OCI-LY1 (cell line): ENCODE measurements at regions not wholly inside any gene's neighbourhood (a gene's known extent, or its start where the extent isn't known, plus 50 kb on each side); places are given as distances from the start of the nearest gene placed in this dataset.
A peak's percentile ranks its signal among the peaks of the same experiment; 100 is the strongest.

ENCODE experiments used
- H2AFZ ChIP-seq: fragments of 200-600 bp; sonication (generic), shearing (Covaris generic); 2 replicates; pipeline ENCODE4 v1.6.0; 2014; ENCODE audit warnings: antibody characterized with exemption, mild to moderate bottlenecking, low read length
- H3F3A ChIP-seq: fragments of 200-600 bp; sonication (generic), shearing (Covaris generic); 2 replicates; pipeline ENCODE4 v1.6.0; 2014; ENCODE audit warnings: mild to moderate bottlenecking, antibody characterized with exemption, low read length, moderate library complexity; ENCODE audit not compliant: insufficient read depth
- H3K27ac ChIP-seq: fragments of 200-600 bp; sonication (generic); 2 replicates; pipeline ENCODE4 v1.5.1; 2014; ENCODE audit warnings: low read length, mixed run types, mild to moderate bottlenecking, low read depth; ENCODE audit not compliant: poor library complexity, severe bottlenecking
- H3K27me3 ChIP-seq: fragments of 200-600 bp; sonication (generic); 2 replicates; pipeline ENCODE4 v1.6.0; 2014; ENCODE audit warnings: antibody characterized with exemption, mild to moderate bottlenecking, low read length, moderate library complexity; ENCODE audit not compliant: insufficient read depth
- H3K36me3 ChIP-seq: fragments of 200-600 bp; sonication (generic); 2 replicates; pipeline ENCODE4 v1.6.1; 2014; ENCODE audit warnings: mild to moderate bottlenecking, antibody characterized with exemption, low read length, moderate library complexity, mixed read lengths; ENCODE audit not compliant: insufficient read depth
- H3K4me1 ChIP-seq: fragments of 200-600 bp; sonication (generic); 2 replicates; pipeline ENCODE4 v1.5.1; 2014; ENCODE audit warnings: mild to moderate bottlenecking, low read length, moderate library complexity; ENCODE audit not compliant: insufficient read depth, severe bottlenecking
- H3K4me2 ChIP-seq: fragments of 200-600 bp; sonication (generic), shearing (Covaris generic); 2 replicates; pipeline ENCODE4 v1.6.1; 2014; ENCODE audit warnings: low read length
- H3K4me3 ChIP-seq: fragments of 200-600 bp; sonication (generic); 2 replicates; pipeline ENCODE4 v1.5.1; 2014; ENCODE audit warnings: low read length, low read depth, mild to moderate bottlenecking, mixed read lengths; ENCODE audit not compliant: poor library complexity, severe bottlenecking
- H3K79me2 ChIP-seq: fragments of 200-600 bp; shearing (Covaris generic); 2 replicates; pipeline ENCODE4 v1.6.1; 2016; ENCODE audit warnings: mixed run types, low read length, mixed read lengths; ENCODE audit not compliant: insufficient read depth
- H3K9ac ChIP-seq: fragments of 200-600 bp; sonication (generic), shearing (Covaris generic); 2 replicates; pipeline ENCODE4 v1.6.1; 2014; ENCODE audit warnings: mild to moderate bottlenecking, low read length, mixed read lengths
- H3K9me2 ChIP-seq: fragments of 200-600 bp; sonication (generic), shearing (Covaris generic); 2 replicates; pipeline ENCODE4 v1.6.1; 2014; ENCODE audit warnings: low read depth, mild to moderate bottlenecking, low read length, mixed read lengths
- H3K9me3 ChIP-seq: fragments of 200-600 bp; shearing (Covaris generic); 2 replicates; pipeline ENCODE4 v1.6.1; 2014; ENCODE audit warnings: low read length, mixed read lengths
- H4K20me1 ChIP-seq: fragments of 200-600 bp; sonication (generic), shearing (Covaris generic); 2 replicates; pipeline ENCODE4 v1.6.0; 2016; ENCODE audit warnings: mild to moderate bottlenecking, low read length; ENCODE audit not compliant: insufficient read depth
- EZH2 ChIP-seq: fragments of 200-600 bp; sonication (generic), shearing (Covaris generic); IDR thresholded peaks from 2 replicates; pipeline ENCODE4 v1.8.0; 2017; ENCODE audit warnings: borderline replicate concordance, mixed run types, mild to moderate bottlenecking, antibody characterized with exemption, low read length, moderate library complexity, mixed read lengths
- TF ChIP-seq, protein P1 (sequence below): fragments of 200-600 bp; sonication (generic), shearing (Covaris generic); IDR thresholded peaks from 2 replicates; pipeline ENCODE4 v1.5.1; 2017; ENCODE audit warnings: mild to moderate bottlenecking, antibody characterized with exemption, low read length, moderate library complexity, mixed read lengths

DNA sequence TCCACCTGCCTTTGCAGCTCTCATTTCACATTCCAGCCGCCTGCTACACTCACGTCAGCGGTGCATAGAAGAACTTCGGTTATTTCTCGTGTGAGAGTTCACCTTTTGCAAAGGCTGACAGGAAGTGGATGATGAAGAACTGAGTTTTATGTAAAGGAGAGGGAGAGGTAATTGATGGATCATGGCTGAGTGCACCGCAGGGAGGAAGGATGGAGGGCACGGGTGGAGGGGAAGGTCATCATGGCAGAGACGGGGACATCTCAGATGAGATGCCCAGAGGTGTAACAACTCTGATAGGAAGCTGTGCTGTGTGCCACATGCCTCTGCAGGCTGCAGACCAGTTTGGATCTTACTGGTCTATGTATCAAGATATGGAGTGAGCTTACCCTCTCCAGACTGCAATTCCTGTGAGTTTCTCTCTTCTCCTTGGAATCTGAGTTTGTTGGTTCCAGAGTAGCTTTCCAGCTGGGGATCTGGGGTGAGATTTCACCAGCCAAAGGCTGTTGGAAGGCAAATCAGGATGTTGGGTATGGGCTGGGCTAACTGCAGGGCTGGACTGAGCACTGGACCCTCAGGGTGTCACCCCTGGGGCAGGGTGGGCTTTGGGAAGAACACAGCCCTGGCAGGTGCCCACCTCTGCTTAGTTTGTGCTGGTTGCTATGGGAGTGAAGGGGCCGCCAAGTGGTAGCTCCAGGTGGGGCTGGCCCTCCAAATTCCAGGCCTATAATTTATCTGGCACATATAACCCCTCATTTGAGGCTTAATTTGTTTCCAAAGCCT, 777.0 kb downstream of the KCNJ18 start:
- H3K4me2 ChIP-seq, result peak overlapping the region; percentile 38; the same call in 1 of the 2 replicates
- H4K20me1 ChIP-seq, result no peaks in the 10 kb centered on the region
- H3K9me2 ChIP-seq, result no peaks in the 10 kb centered on the region
- peaks cover 59% of the 10 kb centered on the region for H3K4me1 ChIP-seq
- no peak overlapping the region for H2AFZ ChIP-seq
- H3K79me2 ChIP-seq, result no peaks in the 10 kb centered on the region
- no peak for TF ChIP-seq EZH2
- TF ChIP-seq, protein P1, sequence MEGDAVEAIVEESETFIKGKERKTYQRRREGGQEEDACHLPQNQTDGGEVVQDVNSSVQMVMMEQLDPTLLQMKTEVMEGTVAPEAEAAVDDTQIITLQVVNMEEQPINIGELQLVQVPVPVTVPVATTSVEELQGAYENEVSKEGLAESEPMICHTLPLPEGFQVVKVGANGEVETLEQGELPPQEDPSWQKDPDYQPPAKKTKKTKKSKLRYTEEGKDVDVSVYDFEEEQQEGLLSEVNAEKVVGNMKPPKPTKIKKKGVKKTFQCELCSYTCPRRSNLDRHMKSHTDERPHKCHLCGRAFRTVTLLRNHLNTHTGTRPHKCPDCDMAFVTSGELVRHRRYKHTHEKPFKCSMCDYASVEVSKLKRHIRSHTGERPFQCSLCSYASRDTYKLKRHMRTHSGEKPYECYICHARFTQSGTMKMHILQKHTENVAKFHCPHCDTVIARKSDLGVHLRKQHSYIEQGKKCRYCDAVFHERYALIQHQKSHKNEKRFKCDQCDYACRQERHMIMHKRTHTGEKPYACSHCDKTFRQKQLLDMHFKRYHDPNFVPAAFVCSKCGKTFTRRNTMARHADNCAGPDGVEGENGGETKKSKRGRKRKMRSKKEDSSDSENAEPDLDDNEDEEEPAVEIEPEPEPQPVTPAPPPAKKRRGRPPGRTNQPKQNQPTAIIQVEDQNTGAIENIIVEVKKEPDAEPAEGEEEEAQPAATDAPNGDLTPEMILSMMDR, result no peak
- H3K4me3 ChIP-seq, result peak overlapping the region; percentile 12
- H3F3A ChIP-seq, result no peaks in the 10 kb centered on the region
- peak overlapping the region; percentile 71 for H3K27ac ChIP-seq
- H3K36me3 ChIP-seq, result no peaks in the 10 kb centered on the region
- peak overlapping the region; percentile 15; the same call in 1 of the 2 replicates for H3K9ac ChIP-seq
- no peaks in the 10 kb centered on the region for H3K27me3 ChIP-seq
- no peaks in the 10 kb centered on the region for H3K9me3 ChIP-seq

GRCh38 chr17:22469941-22470340, 777.6 kb downstream of the KCNJ18 start:
- H3K4me3 ChIP-seq, result no peak overlapping the region
- no peaks in the 10 kb centered on the region for H3F3A ChIP-seq
- H4K20me1 ChIP-seq, result no peaks in the 10 kb centered on the region
- H3K4me2 ChIP-seq, result no peak overlapping the region
- H3K9ac ChIP-seq, result no peak overlapping the region; the same call in 1 of the 2 replicates
- H2AFZ ChIP-seq, result no peak overlapping the region
- peak overlapping the region; percentile 71 for H3K27ac ChIP-seq
- no peaks in the 10 kb centered on the region for H3K36me3 ChIP-seq
- H3K4me1 ChIP-seq, result peaks cover 57% of the 10 kb centered on the region
- no peaks in the 10 kb centered on the region for H3K9me2 ChIP-seq
- H3K79me2 ChIP-seq, result no peaks in the 10 kb centered on the region
- H3K9me3 ChIP-seq, result no peaks in the 10 kb centered on the region
- H3K27me3 ChIP-seq, result no peaks in the 10 kb centered on the region
- no peak for TF ChIP-seq EZH2
- TF ChIP-seq, protein P1, result no peak

- Histone ChIP-seq H3K27me3 (no peaks in the 10 kb centered on the region), H3K4me1 (peaks cover 57% of the 10 kb centered on the region), H3K9me2 (no peaks in the 10 kb centered on the region), H3K79me2 (no peaks in the 10 kb centered on the region), H3K36me3 (no peaks in the 10 kb centered on the region), H3K27ac (peak overlapping the region; percentile 71), H3F3A (no peaks in the 10 kb centered on the region), H3K4me3 (no peak overlapping the region), H3K4me2 (no peak overlapping the region; the same call in 1 of the 2 replicates), H4K20me1 (no peaks in the 10 kb centered on the region), H2AFZ (no peak overlapping the region), H3K9ac (no peak overlapping the region; the same call in 1 of the 2 replicates), H3K9me3 (no peaks in the 10 kb centered on the region)
- TF ChIP-seq, protein P1, result no peak
- TF ChIP-seq EZH2, result no peak
Observed at GRCh38 chr17:22470411-22471175, 778.3 kb downstream of the KCNJ18 start.
